Adrenal gland (tissue), 5 donors: ENCODE measurements at regions not wholly inside any gene's neighbourhood (a gene's known extent, or its start where the extent isn't known, plus 50 kb on each side); places are given as distances from the start of the nearest gene placed in this dataset.
A peak's percentile ranks its signal among the peaks of the same experiment; 100 is the strongest.

Source experiments
- POLR2A ChIP-seq, 2 donors: fragments of 450-650 bp; IDR thresholded peaks; one replicate each; pipeline ENCODE4 v1.6.1; 2017; ENCODE audit warnings: antibody characterized with exemption in 2 of 2, mild to moderate bottlenecking in 2 of 2, moderate library complexity in 1 of 2
- TF ChIP-seq, protein P1 (sequence below), 6 experiments: fragments of 450-650 bp in 4 of 6; fragments of 200-600 bp in 2 of 6; sonication (generic) in 1 of 6; IDR thresholded peaks; 1 replicate in 5 of 6; 2 replicates in 1 of 6; pipeline versions ENCODE4 v1.5.1 to v1.8.0; 2016 to 2021; ENCODE audit warnings: antibody characterized with exemption in 6 of 6, mild to moderate bottlenecking in 2 of 6, moderate library complexity in 1 of 6
- donor health status: DM: no; HTN: no; CAD: no.

DNA sequence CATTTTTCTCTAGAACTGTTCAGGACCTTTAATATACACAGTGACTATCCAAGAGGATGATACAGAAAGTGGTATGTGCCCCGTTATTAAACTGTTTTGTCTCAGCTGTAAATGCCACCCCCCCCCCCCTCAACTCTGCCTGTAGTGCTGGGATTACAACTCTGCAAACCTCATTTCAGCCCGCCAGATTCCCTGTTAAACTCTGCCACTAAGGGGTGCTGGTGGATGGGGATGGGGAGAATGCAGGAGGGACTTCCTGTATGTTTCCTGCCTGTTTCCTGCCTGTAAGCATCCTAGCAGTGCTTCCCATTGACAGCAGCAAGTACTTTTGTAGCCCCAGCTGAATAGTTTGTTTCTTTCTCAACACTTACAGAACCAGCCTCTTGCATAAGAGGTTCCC, 301.7 kb upstream of the RORA start:
- TF ChIP-seq POLR2A (IDR thresholded peaks at IDR 0.05) = no peak
- TF ChIP-seq, protein P1, sequence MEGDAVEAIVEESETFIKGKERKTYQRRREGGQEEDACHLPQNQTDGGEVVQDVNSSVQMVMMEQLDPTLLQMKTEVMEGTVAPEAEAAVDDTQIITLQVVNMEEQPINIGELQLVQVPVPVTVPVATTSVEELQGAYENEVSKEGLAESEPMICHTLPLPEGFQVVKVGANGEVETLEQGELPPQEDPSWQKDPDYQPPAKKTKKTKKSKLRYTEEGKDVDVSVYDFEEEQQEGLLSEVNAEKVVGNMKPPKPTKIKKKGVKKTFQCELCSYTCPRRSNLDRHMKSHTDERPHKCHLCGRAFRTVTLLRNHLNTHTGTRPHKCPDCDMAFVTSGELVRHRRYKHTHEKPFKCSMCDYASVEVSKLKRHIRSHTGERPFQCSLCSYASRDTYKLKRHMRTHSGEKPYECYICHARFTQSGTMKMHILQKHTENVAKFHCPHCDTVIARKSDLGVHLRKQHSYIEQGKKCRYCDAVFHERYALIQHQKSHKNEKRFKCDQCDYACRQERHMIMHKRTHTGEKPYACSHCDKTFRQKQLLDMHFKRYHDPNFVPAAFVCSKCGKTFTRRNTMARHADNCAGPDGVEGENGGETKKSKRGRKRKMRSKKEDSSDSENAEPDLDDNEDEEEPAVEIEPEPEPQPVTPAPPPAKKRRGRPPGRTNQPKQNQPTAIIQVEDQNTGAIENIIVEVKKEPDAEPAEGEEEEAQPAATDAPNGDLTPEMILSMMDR (IDR thresholded peaks at IDR 0.05) = peak in 1 of 6 experiments; percentile 8
